Gastroesophageal sphincter (tissue), 3 donors: ENCODE measurements at regions not wholly inside any gene's neighbourhood (a gene's known extent, or its start where the extent isn't known, plus 50 kb on each side); places are given as distances from the start of the nearest gene placed in this dataset.

Experiments
- EP300 ChIP-seq: sonication (generic); formaldehyde crosslinking; IDR thresholded peaks from one replicate; pipeline ENCODE4 v1.6.1; 2017; ENCODE audit warnings: antibody characterized with exemption, mild to moderate bottlenecking
- POLR2A ChIP-seq, 2 donors: fragments of 450-650 bp; IDR thresholded peaks; one replicate each; pipeline ENCODE4 v1.6.1; 2017; ENCODE audit warnings: antibody characterized with exemption in 2 of 2, mild to moderate bottlenecking in 2 of 2, moderate library complexity in 1 of 2
- TF ChIP-seq, protein P1 (sequence below), 4 experiments: fragments of 200-600 bp in 2 of 4; fragments of 450-650 bp in 2 of 4; sonication (generic) in 1 of 4; IDR thresholded peaks; one replicate each; pipeline ENCODE4 v1.5.1; 2017 to 2019; ENCODE audit warnings: antibody characterized with exemption in 4 of 4, mild to moderate bottlenecking in 2 of 4, moderate library complexity in 2 of 4

DNA sequence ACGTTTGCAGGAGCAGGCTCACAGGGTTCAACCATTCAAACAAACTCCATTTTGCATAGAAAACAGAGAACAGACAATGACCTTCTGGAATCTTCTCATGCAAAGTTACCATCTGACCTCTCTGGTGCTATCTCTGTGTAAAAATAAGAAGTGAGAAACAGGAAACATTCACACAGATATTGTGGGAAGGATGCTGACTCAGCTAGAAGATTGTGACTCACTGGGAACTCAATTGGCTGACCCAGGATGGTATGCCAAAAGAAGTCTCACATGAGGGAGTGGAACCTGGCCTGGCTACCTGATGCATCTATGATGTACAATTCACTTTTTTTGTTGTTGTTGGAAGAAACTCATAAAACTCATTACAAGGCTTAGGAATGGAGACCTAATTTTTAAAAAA lies 61.1 kb upstream of the TBX18 start:
- TF ChIP-seq, protein P1, sequence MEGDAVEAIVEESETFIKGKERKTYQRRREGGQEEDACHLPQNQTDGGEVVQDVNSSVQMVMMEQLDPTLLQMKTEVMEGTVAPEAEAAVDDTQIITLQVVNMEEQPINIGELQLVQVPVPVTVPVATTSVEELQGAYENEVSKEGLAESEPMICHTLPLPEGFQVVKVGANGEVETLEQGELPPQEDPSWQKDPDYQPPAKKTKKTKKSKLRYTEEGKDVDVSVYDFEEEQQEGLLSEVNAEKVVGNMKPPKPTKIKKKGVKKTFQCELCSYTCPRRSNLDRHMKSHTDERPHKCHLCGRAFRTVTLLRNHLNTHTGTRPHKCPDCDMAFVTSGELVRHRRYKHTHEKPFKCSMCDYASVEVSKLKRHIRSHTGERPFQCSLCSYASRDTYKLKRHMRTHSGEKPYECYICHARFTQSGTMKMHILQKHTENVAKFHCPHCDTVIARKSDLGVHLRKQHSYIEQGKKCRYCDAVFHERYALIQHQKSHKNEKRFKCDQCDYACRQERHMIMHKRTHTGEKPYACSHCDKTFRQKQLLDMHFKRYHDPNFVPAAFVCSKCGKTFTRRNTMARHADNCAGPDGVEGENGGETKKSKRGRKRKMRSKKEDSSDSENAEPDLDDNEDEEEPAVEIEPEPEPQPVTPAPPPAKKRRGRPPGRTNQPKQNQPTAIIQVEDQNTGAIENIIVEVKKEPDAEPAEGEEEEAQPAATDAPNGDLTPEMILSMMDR (IDR thresholded peaks at IDR 0.05): no peak
- no peak for TF ChIP-seq POLR2A (IDR thresholded peaks at IDR 0.05)
- TF ChIP-seq EP300: no peak
